Spleen (tissue), 7 donors: ENCODE measurements at regions not wholly inside any gene's neighbourhood (a gene's known extent, or its start where the extent isn't known, plus 50 kb on each side); places are given as distances from the start of the nearest gene placed in this dataset.

Source experiments
- CTCF ChIP-seq, 11 experiments: fragments of 200-600 bp in 7 of 11; fragments of 450-650 bp in 4 of 11; sonication (generic) in 4 of 11; IDR thresholded peaks in 8 of 11; conservative IDR thresholded peaks in 3 of 11; 1 replicate in 7 of 11; 2 replicates in 4 of 11; pipeline versions ENCODE4 v1.4.0 to v1.8.0; 2016 to 2021; ENCODE audit warnings: antibody characterized with exemption in 11 of 11, inconsistent platforms in 4 of 11, mild to moderate bottlenecking in 1 of 11
- POLR2A ChIP-seq, 3 donors: fragments of 450-650 bp; IDR thresholded peaks; one replicate each; pipeline ENCODE4 v1.5.1; 2017; ENCODE audit warnings: antibody characterized with exemption in 3 of 3, mild to moderate bottlenecking in 1 of 3
- POLR2AphosphoS5 ChIP-seq, 3 donors: sonication (generic); formaldehyde crosslinking; IDR thresholded peaks; one replicate each; pipeline ENCODE4 v1.5.1; 2017; ENCODE audit warnings: antibody characterized with exemption in 3 of 3
- donor health status: DM: no; HTN: no; CAD: no; lungs with moderate emphysema.
- donor health status: DM: no; HTN: no; CAD: no.
- donor health status: DM: no; HTN: no; CAD: no.

- TF ChIP-seq POLR2AphosphoS5 (IDR thresholded peaks at IDR 0.05) (no peak), CTCF (IDR thresholded peaks at IDR 0.05 in 8 of 11, conservative IDR thresholded peaks at IDR 0.05 in 3 of 11) (no peak), POLR2A (IDR thresholded peaks at IDR 0.05) (no peak)
Measured at GRCh38 chr2:155281907-155282306, 583.4 kb downstream of the KCNJ3 start.
